Endothelial cell of umbilical vein (primary cell): ENCODE measurements at regions not wholly inside any gene's neighbourhood (a gene's known extent, or its start where the extent isn't known, plus 50 kb on each side); places are given as distances from the start of the nearest gene placed in this dataset.

Source experiments
- BruUV-seq: library from RNA; stranded (reverse); fragments of 400-500 nt; replicated peaks from 2 replicates; lab custom pipeline; 2021; lab: Mats Ljungman, UMichigan
- CTCF ChIA-PET: fragments of 300-600, 350-600 bp; sonication (Branson Sonifier 250); formaldehyde crosslinking; loops from one replicate; lab custom pipeline; 2021; ENCODE audit warnings: antibody characterized with exemption, inconsistent platforms; lab: Charles Lee
- POLR2A ChIA-PET: fragments of 300-600, 350-600 bp; sonication (Branson Sonifier 250); formaldehyde crosslinking; loops from one replicate; lab custom pipeline; 2021; ENCODE audit warnings: antibody characterized with exemption, inconsistent platforms; lab: Charles Lee
- DNase-seq: peaks from one replicate; pipeline ENCODE4 v3.0.0-alpha.2; 2011; ENCODE audit warnings: low read depth, low spot score
- FAIRE-seq: peaks from 2 replicates; lab custom pipeline; 2011; peaks lifted over from hg19 to GRCh38; lab: Jason Lieb, UNC
- H2AFZ ChIP-seq: 2 replicates; pipeline ENCODE4 v1.6.0; 2012; ENCODE audit warnings: low read depth, low read length, control low read depth, inconsistent platforms
- H3K27ac ChIP-seq: 2 replicates; pipeline ENCODE4 v1.5.1; 2011; ENCODE audit warnings: low read depth, mild to moderate bottlenecking, control low read depth, low read length, moderate library complexity; ENCODE audit not compliant: insufficient read depth
- H3K27me3 ChIP-seq, 2 experiments: 2 replicates each; pipeline versions ENCODE4 v1.6.0 to v1.6.1; 2011; ENCODE audit warnings: low read length in 2 of 2, mixed read lengths in 1 of 2; ENCODE audit not compliant: control insufficient read depth in 2 of 2, insufficient read depth in 2 of 2
- H3K36me3 ChIP-seq, 2 experiments: 2 replicates in 1 of 2; 3 replicates in 1 of 2; pipeline ENCODE4 v1.5.1; 2011; ENCODE audit warnings: low read length in 2 of 2, mild to moderate bottlenecking in 1 of 2, moderate library complexity in 1 of 2; ENCODE audit not compliant: control insufficient read depth in 2 of 2, insufficient read depth in 2 of 2; ENCODE audit errors: extremely low read depth in 1 of 2
- H3K4me1 ChIP-seq: 3 replicates; pipeline ENCODE4 v1.5.1; 2011; ENCODE audit warnings: mild to moderate bottlenecking, low read length; ENCODE audit not compliant: control insufficient read depth, insufficient read depth; ENCODE audit errors: extremely low read depth
- H3K4me2 ChIP-seq: 2 replicates; pipeline ENCODE4 v1.6.1; 2011; ENCODE audit warnings: low read length, control low read depth, mixed read lengths; ENCODE audit not compliant: insufficient read depth
- H3K4me3 ChIP-seq, 3 experiments: fragments of 200-600 bp in 1 of 3; sonication (generic), shearing (Covaris generic) in 1 of 3; replicated peaks in 1 of 3; 2 replicates each; pipeline ENCODE4 v1.5.1; 2011 to 2016; ENCODE audit warnings: control low read depth in 3 of 3, low read length in 3 of 3, mild to moderate bottlenecking in 2 of 3, inconsistent platforms in 1 of 3, low read depth in 1 of 3, moderate library complexity in 1 of 3; ENCODE audit not compliant: insufficient read depth in 1 of 3
- H3K79me2 ChIP-seq: 2 replicates; pipeline ENCODE4 v1.6.0; 2012; ENCODE audit warnings: low read length, inconsistent platforms; ENCODE audit not compliant: control insufficient read depth, insufficient read depth
- H3K9ac ChIP-seq: replicated peaks from 2 replicates; pipeline ENCODE3; 2011; ENCODE audit warnings: low read length, control low read depth; ENCODE audit not compliant: insufficient read depth; ENCODE audit errors: extremely low read depth
- H3K9me1 ChIP-seq: replicated peaks from 3 replicates; pipeline ENCODE4 v1.6.0; 2011; ENCODE audit warnings: mild to moderate bottlenecking, low read length; ENCODE audit not compliant: control insufficient read depth, insufficient read depth; ENCODE audit errors: extremely low read depth
- H3K9me3 ChIP-seq: replicated peaks from 2 replicates; pipeline ENCODE4 v1.5.1; 2012; ENCODE audit warnings: low read length, inconsistent platforms; ENCODE audit not compliant: control insufficient read depth, insufficient read depth
- H4K20me1 ChIP-seq: replicated peaks from 2 replicates; pipeline ENCODE3; 2011; ENCODE audit warnings: mild to moderate bottlenecking, low read length; ENCODE audit not compliant: control insufficient read depth, insufficient read depth; ENCODE audit errors: extremely low read depth
- EZH2 ChIP-seq: IDR thresholded peaks from 2 replicates; pipeline ENCODE4 v1.6.1; 2012; ENCODE audit warnings: borderline replicate concordance, low read depth, mild to moderate bottlenecking, moderate library complexity, low read length, inconsistent platforms; ENCODE audit not compliant: severe bottlenecking
- FOS ChIP-seq: IDR thresholded peaks from 2 replicates; pipeline ENCODE4 v1.6.1; 2011; ENCODE audit warnings: mild to moderate bottlenecking, low read length, moderate library complexity, borderline replicate concordance; ENCODE audit not compliant: insufficient read depth
- GATA2 ChIP-seq: IDR thresholded peaks from 2 replicates; pipeline ENCODE4 v1.7.0; 2011; ENCODE audit warnings: low read depth, mild to moderate bottlenecking, moderate library complexity, mixed read lengths, low read length; ENCODE audit not compliant: insufficient read length, insufficient read depth
- JUN ChIP-seq: IDR thresholded peaks from 2 replicates; pipeline ENCODE4 v1.6.1; 2011; ENCODE audit warnings: borderline replicate concordance, low read depth; ENCODE audit not compliant: insufficient read length, insufficient read depth
- MYC ChIP-seq: IDR thresholded peaks from one replicate; pipeline ENCODE4 v1.6.1; 2011; ENCODE audit warnings: mild to moderate bottlenecking, low read depth, low read length
- POLR2A ChIP-seq: IDR thresholded peaks from 2 replicates; pipeline ENCODE4 v1.6.1; 2012; ENCODE audit warnings: low read depth, mild to moderate bottlenecking, control low read depth, low read length
- POLR2AphosphoS5 ChIP-seq: IDR thresholded peaks from 2 replicates; pipeline ENCODE4 v1.6.1; 2012; ENCODE audit warnings: low read depth, mild to moderate bottlenecking, control low read depth, low read length, moderate library complexity; ENCODE audit not compliant: insufficient read depth
- dilution Hi-C: fragments of 300-500 bp; cut with MboI; formaldehyde crosslinking; loops from one replicate; pipeline ENCODE4 v1.15.0; 2019; ENCODE audit warnings: low sequenced_read_pairs; ENCODE audit not compliant: extremely low pct_ligation_motif_present
- intact Hi-C: fragments of 100-400 bp; cut with micrococcal nuclease; formaldehyde crosslinking; loops from one replicate; pipeline ENCODE4 v1.10.0; 2022
- TF ChIP-seq, protein P1 (sequence below), 2 donors: IDR thresholded peaks; 1 replicate in 1 of 2; 2 replicates in 1 of 2; pipeline ENCODE4 v1.5.1; 2011; ENCODE audit warnings: low read length in 2 of 2, mild to moderate bottlenecking in 2 of 2, moderate library complexity in 2 of 2, control low read depth in 1 of 2, inconsistent platforms in 1 of 2, low read depth in 1 of 2; ENCODE audit not compliant: insufficient read depth in 1 of 2; ENCODE audit errors: extremely low read depth in 1 of 2
- TF ChIP-seq, protein P2 (sequence below): IDR thresholded peaks from 2 replicates; pipeline ENCODE4 v1.6.1; 2011; ENCODE audit not compliant: insufficient read depth, insufficient read length

DNA sequence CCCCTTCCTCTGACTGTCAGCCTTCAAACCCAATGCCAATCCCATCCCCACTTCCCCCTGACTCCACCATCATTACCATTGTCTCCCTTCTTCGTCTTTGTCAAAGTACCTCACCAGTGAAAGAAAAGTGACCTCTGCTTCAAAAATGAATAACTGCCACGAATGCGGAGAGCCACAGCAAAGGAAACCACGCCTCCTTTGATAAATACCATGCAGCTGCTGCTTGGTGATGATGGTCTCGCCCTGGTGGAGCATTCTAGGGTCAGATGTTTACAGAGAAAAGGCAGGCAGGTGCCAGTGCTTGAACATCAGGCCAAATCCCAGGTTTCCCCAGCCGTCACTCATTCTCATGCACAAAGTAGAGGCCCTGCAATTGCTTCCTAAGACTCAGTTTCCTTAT lies 162.2 kb downstream of the BCL11A start:
- intact Hi-C loops (no loop called here), dilution Hi-C loops (no loop called here)
- Histone ChIP-seq H3K9ac (no peak overlapping the region), H3K9me3 (no peaks in the 10 kb centered on the region), H3K4me2 (no peak overlapping the region), H3K4me3 (no peak overlapping the region), H3K79me2 (no peaks in the 10 kb centered on the region), H2AFZ (no peak overlapping the region), H4K20me1 (no peaks in the 10 kb centered on the region), H3K4me1 (no peaks in the 10 kb centered on the region), H3K27me3 (no peaks in the 10 kb centered on the region), H3K36me3 (no peaks in the 10 kb centered on the region), H3K27ac (no peak overlapping the region), H3K9me1 (no peaks in the 10 kb centered on the region)
- TF ChIP-seq EZH2 = no peak
- no peak for TF ChIP-seq GATA2
- no peak for TF ChIP-seq POLR2A
- TF ChIP-seq MYC = no peak
- TF ChIP-seq JUN = no peak
- TF ChIP-seq, protein P1, sequence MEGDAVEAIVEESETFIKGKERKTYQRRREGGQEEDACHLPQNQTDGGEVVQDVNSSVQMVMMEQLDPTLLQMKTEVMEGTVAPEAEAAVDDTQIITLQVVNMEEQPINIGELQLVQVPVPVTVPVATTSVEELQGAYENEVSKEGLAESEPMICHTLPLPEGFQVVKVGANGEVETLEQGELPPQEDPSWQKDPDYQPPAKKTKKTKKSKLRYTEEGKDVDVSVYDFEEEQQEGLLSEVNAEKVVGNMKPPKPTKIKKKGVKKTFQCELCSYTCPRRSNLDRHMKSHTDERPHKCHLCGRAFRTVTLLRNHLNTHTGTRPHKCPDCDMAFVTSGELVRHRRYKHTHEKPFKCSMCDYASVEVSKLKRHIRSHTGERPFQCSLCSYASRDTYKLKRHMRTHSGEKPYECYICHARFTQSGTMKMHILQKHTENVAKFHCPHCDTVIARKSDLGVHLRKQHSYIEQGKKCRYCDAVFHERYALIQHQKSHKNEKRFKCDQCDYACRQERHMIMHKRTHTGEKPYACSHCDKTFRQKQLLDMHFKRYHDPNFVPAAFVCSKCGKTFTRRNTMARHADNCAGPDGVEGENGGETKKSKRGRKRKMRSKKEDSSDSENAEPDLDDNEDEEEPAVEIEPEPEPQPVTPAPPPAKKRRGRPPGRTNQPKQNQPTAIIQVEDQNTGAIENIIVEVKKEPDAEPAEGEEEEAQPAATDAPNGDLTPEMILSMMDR (IDR thresholded peaks at IDR 0.05; ENCODE audit: extremely low read depth in 1 of 2, insufficient read depth in 1 of 2, low read depth in 1 of 2, low read length in 2 of 2) = no peak
- no peak for DNase-seq
- no TSS peak for BruUV-seq
- ChIA-PET POLR2A (no interaction called here), CTCF (no interaction called here)
- FAIRE-seq = no peak

DNA sequence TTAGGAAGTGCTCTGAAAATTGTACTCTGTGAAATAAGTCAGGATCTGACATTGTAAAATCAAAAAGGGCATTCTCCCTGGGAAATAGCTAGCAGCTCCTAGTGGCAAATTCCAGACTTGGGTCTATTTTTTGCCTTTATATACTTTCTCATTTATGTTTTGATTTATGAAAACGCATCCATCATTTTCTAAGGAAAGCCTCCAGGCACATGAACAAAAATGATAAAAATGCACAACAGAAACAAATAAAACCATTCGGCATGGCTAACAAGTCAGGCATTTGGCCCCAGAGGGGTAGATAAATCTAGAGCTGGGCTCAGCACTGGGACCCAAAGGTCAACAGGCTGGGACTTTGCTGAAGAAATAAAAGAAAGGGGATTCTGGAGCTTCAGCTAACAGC lies 167.0 kb downstream of the BCL11A start:
- BruUV-seq = no TSS peak

More for the DNA sequence above, 167.0 kb downstream of the BCL11A start:
- no peak for TF ChIP-seq JUN
- no peak for TF ChIP-seq EZH2
- no peak for TF ChIP-seq FOS
- TF ChIP-seq, protein P1 (IDR thresholded peaks at IDR 0.05; ENCODE audit: extremely low read depth in 1 of 2, insufficient read depth in 1 of 2, low read depth in 1 of 2, low read length in 2 of 2) = no peak
- TF ChIP-seq, protein P2, sequence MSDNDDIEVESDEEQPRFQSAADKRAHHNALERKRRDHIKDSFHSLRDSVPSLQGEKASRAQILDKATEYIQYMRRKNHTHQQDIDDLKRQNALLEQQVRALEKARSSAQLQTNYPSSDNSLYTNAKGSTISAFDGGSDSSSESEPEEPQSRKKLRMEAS = no peak
- TF ChIP-seq POLR2AphosphoS5 = no peak
- no peak for TF ChIP-seq POLR2A
- TF ChIP-seq MYC = no peak
- TF ChIP-seq GATA2 = no peak
- H4K20me1 ChIP-seq = no peaks in the 10 kb centered on the region
- H3K27ac ChIP-seq = no peak overlapping the region
- no peaks in the 10 kb centered on the region for H3K9me1 ChIP-seq
- ChIA-PET POLR2A (no interaction called here), CTCF (no interaction called here)
- no peak overlapping the region for H3K4me3 ChIP-seq
- no peaks in the 10 kb centered on the region for H3K9me3 ChIP-seq
- DNase-seq (no peak), FAIRE-seq (no peak)
- no peak overlapping the region for H3K4me2 ChIP-seq
- intact Hi-C loops = no loop called here
- no peaks in the 10 kb centered on the region for H3K79me2 ChIP-seq
- no peak overlapping the region for H2AFZ ChIP-seq
- H3K4me1 ChIP-seq = no peaks in the 10 kb centered on the region
- H3K36me3 ChIP-seq = no peaks in the 10 kb centered on the region
- no peak overlapping the region for H3K9ac ChIP-seq
- H3K27me3 ChIP-seq = no peaks in the 10 kb centered on the region
- dilution Hi-C loops = no loop called here
